Erythroblast (primary cell): ENCODE measurements at regions not wholly inside any gene's neighbourhood (a gene's known extent, or its start where the extent isn't known, plus 50 kb on each side); places are given as distances from the start of the nearest gene placed in this dataset.

Experiments
- GATA1 ChIP-seq: IDR thresholded peaks from 2 replicates; pipeline ENCODE4 v1.6.1; 2011; ENCODE audit warnings: low read depth, mild to moderate bottlenecking, control low read depth, low read length, moderate library complexity
- POLR2A ChIP-seq: IDR thresholded peaks from 2 replicates; pipeline ENCODE4 v1.6.1; 2011; ENCODE audit warnings: mild to moderate bottlenecking, low read length

GRCh38 chr12:94092516-94093241, 55.7 kb upstream of the PLXNC1 start:
- TF ChIP-seq POLR2A (no peak), GATA1 (no peak)
